ENCODE measurements at regions not wholly inside any gene's neighbourhood (a gene's known extent, or its start where the extent isn't known, plus 50 kb on each side); places are given as distances from the start of the nearest gene placed in this dataset.

GRCh38 chr17:72357764-72358365, 237.0 kb downstream of the SOX9 start:
- H3K9me3 ChIP-seq (ENCODE audit: control insufficient read depth in 4 of 4, insufficient read depth in 3 of 4, low read length in 3 of 4), result peaks cover 0 to 6% (median 3%) of the 10 kb centered on the region in 4 donors
- no peak overlapping the region for H3K9ac ChIP-seq (ENCODE audit: insufficient read depth in 1 of 2, low read length in 2 of 2)
- no peaks in the 10 kb centered on the region for H3K27me3 ChIP-seq (ENCODE audit: control insufficient read depth in 3 of 3, insufficient read depth in 3 of 3, low read length in 2 of 3)
- 91 to 92% methylated on average over 3 of the region's 3 CpGs for WGBS, 2 donors
- DNase-seq (no peak), ATAC-seq (ENCODE audit: insufficient read depth, low FRiP score) (no peak)
- H3K27ac ChIP-seq (ENCODE audit: low read depth in 1 of 2, low read length in 1 of 2), result no peak overlapping the region
- H3K4me1 ChIP-seq (ENCODE audit: control insufficient read depth in 5 of 5, insufficient read depth in 5 of 5, low read length in 5 of 5), result peaks cover 0 to 5% (median 0%) of the 10 kb centered on the region in 5 donors
- H3K4me3 ChIP-seq, result no peak overlapping the region
- TF ChIP-seq CTCF (IDR thresholded peaks at IDR 0.05; ENCODE audit: control extremely low read depth, extremely low read depth), result no peak
- no peaks in the 10 kb centered on the region for H3K36me3 ChIP-seq (ENCODE audit: control insufficient read depth in 4 of 4, insufficient read depth in 4 of 4, low read length in 4 of 4)

GRCh38 chr17:72358465-72358864, 237.6 kb downstream of the SOX9 start:
- H3K9me3 ChIP-seq (ENCODE audit: control insufficient read depth in 4 of 4, insufficient read depth in 3 of 4, low read length in 3 of 4), result peaks cover 0 to 6% (median 3%) of the 10 kb centered on the region in 4 donors
- DNase-seq (no peak), ATAC-seq (ENCODE audit: insufficient read depth, low FRiP score) (peak; percentile 41)
- H3K4me3 ChIP-seq, result no peak overlapping the region
- H3K27me3 ChIP-seq (ENCODE audit: control insufficient read depth in 3 of 3, insufficient read depth in 3 of 3, low read length in 2 of 3), result no peaks in the 10 kb centered on the region
- H3K4me1 ChIP-seq (ENCODE audit: control insufficient read depth in 5 of 5, insufficient read depth in 5 of 5, low read length in 5 of 5), result no peaks in the 10 kb centered on the region
- TF ChIP-seq CTCF (IDR thresholded peaks at IDR 0.05; ENCODE audit: control extremely low read depth, extremely low read depth), result no peak
- H3K9ac ChIP-seq (ENCODE audit: insufficient read depth in 1 of 2, low read length in 2 of 2), result no peak overlapping the region
- no peak overlapping the region for H3K27ac ChIP-seq (ENCODE audit: low read depth in 1 of 2, low read length in 1 of 2)
- H3K36me3 ChIP-seq (ENCODE audit: control insufficient read depth in 4 of 4, insufficient read depth in 4 of 4, low read length in 4 of 4), result no peaks in the 10 kb centered on the region

GRCh38 chr17:72359274-72359673, 238.5 kb downstream of the SOX9 start:
- Histone ChIP-seq H3K4me1 (ENCODE audit: control insufficient read depth in 5 of 5, insufficient read depth in 5 of 5, low read length in 5 of 5) (no peaks in the 10 kb centered on the region), H3K36me3 (ENCODE audit: control insufficient read depth in 4 of 4, insufficient read depth in 4 of 4, low read length in 4 of 4) (no peaks in the 10 kb centered on the region), H3K27ac (ENCODE audit: low read depth in 1 of 2, low read length in 1 of 2) (no peak overlapping the region), H3K4me3 (no peak overlapping the region), H3K9ac (ENCODE audit: insufficient read depth in 1 of 2, low read length in 2 of 2) (no peak overlapping the region), H3K27me3 (ENCODE audit: control insufficient read depth in 3 of 3, insufficient read depth in 3 of 3, low read length in 2 of 3) (no peaks in the 10 kb centered on the region), H3K9me3 (ENCODE audit: control insufficient read depth in 4 of 4, insufficient read depth in 3 of 4, low read length in 3 of 4) (peaks cover 0 to 6% (median under 1%) of the 10 kb centered on the region in 4 donors)
- TF ChIP-seq CTCF (IDR thresholded peaks at IDR 0.05; ENCODE audit: control extremely low read depth, extremely low read depth), result no peak
- ATAC-seq (ENCODE audit: insufficient read depth, low FRiP score) (no peak), DNase-seq (no peak)
- 84 to 93% methylated on average over 2 of the region's 2 CpGs for WGBS, 2 donors

DNA sequence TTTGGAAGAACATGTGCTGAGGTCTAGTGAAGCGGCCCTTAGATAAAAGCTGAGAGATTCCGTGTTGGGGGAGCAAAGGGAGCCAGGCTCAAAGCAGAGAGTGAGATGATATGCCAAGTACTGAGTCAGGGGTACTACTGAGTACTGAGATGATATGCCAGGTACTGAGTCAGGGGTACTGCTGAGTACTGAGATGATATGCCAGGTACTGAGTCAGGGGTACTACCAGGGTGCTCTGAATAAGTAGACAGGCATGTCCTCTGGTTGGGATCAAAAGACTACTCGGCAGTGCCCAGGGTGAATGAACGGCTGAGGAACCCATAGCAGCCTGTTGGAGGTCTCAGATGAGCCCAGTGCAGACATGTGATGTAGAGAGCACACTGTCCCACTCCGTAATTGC, 239.0 kb downstream of the SOX9 start:
- WGBS, 2 donors, result 82 to 85% methylated on average over 5 of the region's 5 CpGs
- no peak overlapping the region for H3K27ac ChIP-seq (ENCODE audit: low read depth in 1 of 2, low read length in 1 of 2)
- DNase-seq (no peak), ATAC-seq (ENCODE audit: insufficient read depth, low FRiP score) (no peak)
- H3K36me3 ChIP-seq (ENCODE audit: control insufficient read depth in 4 of 4, insufficient read depth in 4 of 4, low read length in 4 of 4), result no peaks in the 10 kb centered on the region
- no peak for TF ChIP-seq CTCF (IDR thresholded peaks at IDR 0.05; ENCODE audit: control extremely low read depth, extremely low read depth)
- no peak overlapping the region for H3K4me3 ChIP-seq
- H3K4me1 ChIP-seq (ENCODE audit: control insufficient read depth in 5 of 5, insufficient read depth in 5 of 5, low read length in 5 of 5), result no peaks in the 10 kb centered on the region
- H3K27me3 ChIP-seq (ENCODE audit: control insufficient read depth in 3 of 3, insufficient read depth in 3 of 3, low read length in 2 of 3), result no peaks in the 10 kb centered on the region
- no peak overlapping the region for H3K9ac ChIP-seq (ENCODE audit: insufficient read depth in 1 of 2, low read length in 2 of 2)
- H3K9me3 ChIP-seq (ENCODE audit: control insufficient read depth in 4 of 4, insufficient read depth in 3 of 4, low read length in 3 of 4), result peaks cover 0 to 6% (median under 1%) of the 10 kb centered on the region in 4 donors
